WTC11 (cell line): ENCODE measurements at regions not wholly inside any gene's neighbourhood (a gene's known extent, or its start where the extent isn't known, plus 50 kb on each side); places are given as distances from the start of the nearest gene placed in this dataset.

Experiments used
- AFF4 ChIP-seq: sonication (generic); formaldehyde crosslinking; IDR thresholded peaks from 2 replicates; pipeline ENCODE4 v1.8.1; 2023; ENCODE audit warnings: mild to moderate bottlenecking, missing genetic modification reagents, borderline replicate concordance
- ATF1 ChIP-seq: sonication (generic); formaldehyde crosslinking; IDR thresholded peaks from 2 replicates; pipeline ENCODE4 v1.8.1; 2023; ENCODE audit warnings: mild to moderate bottlenecking, moderate library complexity, missing genetic modification reagents
- ATF2 ChIP-seq: sonication (generic); formaldehyde crosslinking; IDR thresholded peaks from 2 replicates; pipeline ENCODE4 v1.8.1; 2022; ENCODE audit warnings: low read depth, missing genetic modification reagents, borderline replicate concordance
- E2F1 ChIP-seq: sonication (generic); formaldehyde crosslinking; IDR thresholded peaks from 2 replicates; pipeline ENCODE4 v1.8.0; 2022; ENCODE audit warnings: mild to moderate bottlenecking, missing genetic modification reagents
- EMX1 ChIP-seq: fragments of 250-450 bp; sonication (Bioruptor Pico); IDR thresholded peaks from 2 replicates; pipeline ENCODE4 v1.8.0; 2021; ENCODE audit warnings: mild to moderate bottlenecking
- ERG ChIP-seq: fragments of 250-450 bp; sonication (Bioruptor Pico); IDR thresholded peaks from 2 replicates; pipeline ENCODE4 v1.8.0; 2021; ENCODE audit warnings: mild to moderate bottlenecking
- OVOL2 ChIP-seq: fragments of 250-450 bp; sonication (Bioruptor Pico); IDR thresholded peaks from 2 replicates; pipeline ENCODE4 v1.9.0; 2021; ENCODE audit warnings: mild to moderate bottlenecking, borderline replicate concordance
- SOX15 ChIP-seq: fragments of 250-450 bp; sonication (Bioruptor Pico); IDR thresholded peaks from 2 replicates; pipeline ENCODE4 v1.9.0; 2021; ENCODE audit warnings: mild to moderate bottlenecking
- TEAD4 ChIP-seq: sonication (generic); formaldehyde crosslinking; IDR thresholded peaks from 2 replicates; pipeline ENCODE4 v1.8.0; 2022; ENCODE audit warnings: mild to moderate bottlenecking, missing genetic modification reagents
- ZNF317 ChIP-seq: sonication (generic); formaldehyde crosslinking; IDR thresholded peaks from 2 replicates; pipeline ENCODE4 v1.8.1; 2023; ENCODE audit warnings: low read depth, mild to moderate bottlenecking, moderate library complexity, missing genetic modification reagents, borderline replicate concordance
- ZNF396 ChIP-seq: fragments of 250-450 bp; sonication (Bioruptor Pico); IDR thresholded peaks from 2 replicates; pipeline ENCODE4 v1.8.0; 2021; ENCODE audit warnings: mild to moderate bottlenecking, moderate library complexity, borderline replicate concordance
- TF ChIP-seq, protein P1 (sequence below): sonication (generic); formaldehyde crosslinking; conservative IDR thresholded peaks from 2 replicates; pipeline ENCODE4 v1.8.1; 2023; ENCODE audit warnings: mild to moderate bottlenecking, low read depth, missing genetic modification reagents, moderate library complexity
- TF ChIP-seq, protein P2 (sequence below): fragments of 250-450 bp; sonication (Bioruptor Pico); conservative IDR thresholded peaks from 2 replicates; pipeline ENCODE4 v1.9.0; 2021; ENCODE audit warnings: mild to moderate bottlenecking
- TF ChIP-seq, protein P3 (sequence below): sonication (generic); formaldehyde crosslinking; IDR thresholded peaks from 2 replicates; pipeline ENCODE4 v1.8.1; 2022; ENCODE audit warnings: mild to moderate bottlenecking, missing genetic modification reagents, moderate library complexity, borderline replicate concordance
- TF ChIP-seq, protein P4 (sequence below): sonication (generic); formaldehyde crosslinking; IDR thresholded peaks from 2 replicates; pipeline ENCODE4 v1.8.0; 2022; ENCODE audit warnings: mild to moderate bottlenecking, missing genetic modification reagents

DNA sequence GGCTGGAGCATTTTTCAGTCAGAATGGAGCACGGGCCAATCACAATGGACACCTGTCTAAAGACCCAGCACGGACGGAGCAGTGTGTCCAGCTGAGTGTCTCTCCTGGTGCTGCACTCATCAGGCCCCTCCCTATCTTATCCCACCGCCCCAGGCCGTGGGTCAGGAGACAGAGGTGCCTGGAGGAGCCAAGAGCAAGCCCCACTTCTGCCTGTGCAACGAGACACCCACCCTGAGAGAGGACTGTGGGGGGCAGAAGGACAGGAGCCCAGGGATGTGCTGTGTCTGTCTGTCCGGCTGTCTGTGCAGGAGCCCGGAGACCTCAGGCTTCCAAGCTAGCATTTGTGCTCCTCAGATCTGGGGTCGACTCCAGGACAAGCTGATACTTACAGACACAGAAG lies 69.6 kb upstream of the SFSWAP start (continued):
- TF ChIP-seq, protein P1, sequence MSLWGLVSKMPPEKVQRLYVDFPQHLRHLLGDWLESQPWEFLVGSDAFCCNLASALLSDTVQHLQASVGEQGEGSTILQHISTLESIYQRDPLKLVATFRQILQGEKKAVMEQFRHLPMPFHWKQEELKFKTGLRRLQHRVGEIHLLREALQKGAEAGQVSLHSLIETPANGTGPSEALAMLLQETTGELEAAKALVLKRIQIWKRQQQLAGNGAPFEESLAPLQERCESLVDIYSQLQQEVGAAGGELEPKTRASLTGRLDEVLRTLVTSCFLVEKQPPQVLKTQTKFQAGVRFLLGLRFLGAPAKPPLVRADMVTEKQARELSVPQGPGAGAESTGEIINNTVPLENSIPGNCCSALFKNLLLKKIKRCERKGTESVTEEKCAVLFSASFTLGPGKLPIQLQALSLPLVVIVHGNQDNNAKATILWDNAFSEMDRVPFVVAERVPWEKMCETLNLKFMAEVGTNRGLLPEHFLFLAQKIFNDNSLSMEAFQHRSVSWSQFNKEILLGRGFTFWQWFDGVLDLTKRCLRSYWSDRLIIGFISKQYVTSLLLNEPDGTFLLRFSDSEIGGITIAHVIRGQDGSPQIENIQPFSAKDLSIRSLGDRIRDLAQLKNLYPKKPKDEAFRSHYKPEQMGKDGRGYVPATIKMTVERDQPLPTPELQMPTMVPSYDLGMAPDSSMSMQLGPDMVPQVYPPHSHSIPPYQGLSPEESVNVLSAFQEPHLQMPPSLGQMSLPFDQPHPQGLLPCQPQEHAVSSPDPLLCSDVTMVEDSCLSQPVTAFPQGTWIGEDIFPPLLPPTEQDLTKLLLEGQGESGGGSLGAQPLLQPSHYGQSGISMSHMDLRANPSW: no peak
- TF ChIP-seq, protein P2, sequence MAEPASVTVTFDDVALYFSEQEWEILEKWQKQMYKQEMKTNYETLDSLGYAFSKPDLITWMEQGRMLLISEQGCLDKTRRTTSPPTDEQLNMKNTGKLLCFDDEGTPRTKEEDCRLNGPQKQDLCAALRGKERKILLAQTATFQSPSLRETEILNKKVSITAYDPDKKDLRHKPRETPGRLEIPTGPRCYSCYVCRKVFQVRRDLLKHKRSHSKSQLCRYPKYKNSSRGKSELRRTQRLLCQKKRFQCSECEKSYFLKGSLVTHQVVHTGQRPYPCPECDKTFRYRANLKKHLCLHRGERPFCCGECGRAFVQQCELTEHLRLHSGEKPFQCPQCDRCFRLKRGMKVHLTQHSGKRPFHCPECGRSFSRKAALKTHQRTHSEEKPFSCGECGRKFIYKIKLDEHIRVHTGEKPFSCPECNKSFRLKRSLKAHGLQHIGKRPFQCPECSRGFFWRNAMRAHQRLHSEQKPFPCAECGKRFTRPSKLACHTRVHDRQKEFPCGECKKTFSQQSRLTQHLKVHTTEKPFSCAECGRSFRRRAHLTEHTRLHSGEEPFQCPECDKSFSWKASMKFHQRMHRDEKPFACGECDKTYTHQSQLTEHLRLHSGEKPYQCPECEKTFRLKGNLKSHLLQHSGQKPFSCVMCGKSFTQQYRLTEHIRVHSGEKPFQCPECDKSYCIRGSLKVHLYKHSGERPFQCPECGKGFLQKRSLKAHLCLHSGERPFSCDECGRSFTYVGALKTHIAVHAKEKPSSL (CRISPR knock-in tag): no peak
- TF ChIP-seq OVOL2 (CRISPR knock-in tag) (no peak), EMX1 (CRISPR knock-in tag) (no peak), AFF4 (CRISPR knock-in tag) (no peak), ZNF317 (no peak), ATF1 (CRISPR knock-in tag) (no peak), E2F1 (CRISPR knock-in tag) (no peak), TEAD4 (CRISPR knock-in tag) (no peak), SOX15 (CRISPR knock-in tag) (no peak), ATF2 (CRISPR knock-in tag) (no peak), ZNF396 (CRISPR knock-in tag) (no peak), ERG (CRISPR knock-in tag) (no peak)
- TF ChIP-seq, protein P3, sequence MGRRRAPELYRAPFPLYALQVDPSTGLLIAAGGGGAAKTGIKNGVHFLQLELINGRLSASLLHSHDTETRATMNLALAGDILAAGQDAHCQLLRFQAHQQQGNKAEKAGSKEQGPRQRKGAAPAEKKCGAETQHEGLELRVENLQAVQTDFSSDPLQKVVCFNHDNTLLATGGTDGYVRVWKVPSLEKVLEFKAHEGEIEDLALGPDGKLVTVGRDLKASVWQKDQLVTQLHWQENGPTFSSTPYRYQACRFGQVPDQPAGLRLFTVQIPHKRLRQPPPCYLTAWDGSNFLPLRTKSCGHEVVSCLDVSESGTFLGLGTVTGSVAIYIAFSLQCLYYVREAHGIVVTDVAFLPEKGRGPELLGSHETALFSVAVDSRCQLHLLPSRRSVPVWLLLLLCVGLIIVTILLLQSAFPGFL (CRISPR knock-in tag): no peak
- TF ChIP-seq, protein P4, sequence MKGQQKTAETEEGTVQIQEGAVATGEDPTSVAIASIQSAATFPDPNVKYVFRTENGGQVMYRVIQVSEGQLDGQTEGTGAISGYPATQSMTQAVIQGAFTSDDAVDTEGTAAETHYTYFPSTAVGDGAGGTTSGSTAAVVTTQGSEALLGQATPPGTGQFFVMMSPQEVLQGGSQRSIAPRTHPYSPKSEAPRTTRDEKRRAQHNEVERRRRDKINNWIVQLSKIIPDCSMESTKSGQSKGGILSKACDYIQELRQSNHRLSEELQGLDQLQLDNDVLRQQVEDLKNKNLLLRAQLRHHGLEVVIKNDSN: no peak
- TF ChIP-seq, all 79 proteins: peak for 0
